ENCODE measurements at regions not wholly inside any gene's neighbourhood (a gene's known extent, or its start where the extent isn't known, plus 50 kb on each side); places are given as distances from the start of the nearest gene placed in this dataset.
"Not testable (repeated sequence)": the region's sequence is repeated elsewhere in the genome, so short reads cannot be mapped to it uniquely, and the experiment has no call there.

DNA sequence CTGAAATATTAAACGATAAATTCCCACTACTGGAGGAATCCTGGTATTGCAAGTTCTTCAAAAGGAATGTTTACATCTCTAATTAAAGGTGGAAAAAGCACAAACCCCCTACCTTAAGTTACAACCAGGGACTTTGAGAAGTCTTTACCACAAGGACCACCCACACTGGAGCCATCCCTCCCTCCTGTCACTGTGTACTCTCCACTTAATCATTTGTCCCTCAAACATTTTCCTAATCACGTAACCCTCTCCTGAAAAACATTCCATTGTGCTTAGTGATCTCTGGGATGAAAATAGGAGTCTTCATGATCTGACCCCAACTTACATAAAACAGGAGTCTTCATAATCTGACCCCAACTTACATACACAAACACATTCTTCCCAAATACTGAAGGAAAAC lies 85.7 kb downstream of the SUCLG1 start:
- DNase-seq, result no peak

DNA sequence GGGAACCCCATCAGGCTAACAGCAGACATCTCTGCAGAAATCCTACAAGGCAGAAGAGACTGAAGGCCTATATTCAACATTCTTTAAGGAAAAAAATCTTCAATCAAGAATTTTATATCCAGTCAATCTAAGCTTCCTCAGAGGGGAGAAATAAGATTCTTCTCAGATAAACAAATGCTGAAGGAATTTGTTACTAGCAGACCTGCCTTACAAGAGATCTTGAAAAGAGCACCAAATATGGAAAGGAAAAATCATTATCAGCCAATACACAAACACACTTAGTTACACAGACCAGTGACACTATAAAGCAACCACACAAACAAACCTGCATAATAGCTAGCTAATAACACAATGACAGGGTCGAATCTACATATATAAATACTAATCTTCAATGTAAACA lies 96.5 kb downstream of the SUCLG1 start:
- no peak for DNase-seq

DNA sequence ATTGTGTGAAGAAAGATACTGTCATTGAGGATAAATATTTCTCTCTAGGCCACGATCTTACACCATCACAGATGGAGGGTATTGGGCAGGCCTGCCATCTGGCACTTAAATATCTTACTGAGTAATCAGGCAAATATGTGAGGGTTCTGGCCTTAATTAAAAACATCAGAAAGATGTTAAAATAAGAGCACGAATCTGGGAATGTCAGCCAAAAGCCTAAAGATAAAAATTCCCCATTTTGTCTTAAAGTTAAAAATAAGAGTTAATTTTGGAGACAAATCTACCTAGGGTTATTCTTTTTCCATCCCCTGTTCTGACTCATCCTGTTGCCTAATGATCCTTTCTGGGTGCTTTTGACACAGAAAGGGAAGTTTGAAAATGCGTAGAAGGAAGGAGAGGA lies 121.0 kb downstream of the SUCLG1 start:
- no peak for DNase-seq

DNA sequence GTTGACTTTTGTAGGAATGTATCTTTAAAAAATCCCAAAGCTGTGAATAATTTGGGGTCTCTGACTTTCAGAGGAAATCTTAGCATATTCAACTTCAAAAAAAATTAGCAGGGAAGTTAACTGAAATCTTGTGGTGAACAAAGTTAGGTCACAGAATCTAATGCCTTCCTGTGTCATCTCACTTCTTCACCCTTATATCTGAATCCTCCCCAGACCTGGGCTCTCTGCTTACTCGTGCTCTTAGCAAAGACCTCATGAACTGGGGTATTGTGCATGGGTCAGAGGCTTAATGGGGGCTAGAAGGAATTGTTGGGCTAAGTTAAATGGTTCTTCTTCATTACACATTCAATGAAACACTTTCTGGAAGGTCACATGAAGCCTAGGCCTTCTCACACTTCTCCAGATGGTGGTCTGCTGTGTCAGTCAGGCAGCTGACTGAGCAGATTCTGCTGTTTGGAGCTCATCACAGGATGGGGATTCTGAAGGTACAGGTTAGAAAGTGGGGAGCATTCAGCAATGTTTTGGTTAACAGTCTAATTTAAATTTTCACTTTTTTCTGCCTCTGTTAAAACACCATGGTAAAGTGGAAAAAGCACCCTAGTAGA lies 131.3 kb downstream of the SUCLG1 start:
- DNase-seq, result no peak

DNA sequence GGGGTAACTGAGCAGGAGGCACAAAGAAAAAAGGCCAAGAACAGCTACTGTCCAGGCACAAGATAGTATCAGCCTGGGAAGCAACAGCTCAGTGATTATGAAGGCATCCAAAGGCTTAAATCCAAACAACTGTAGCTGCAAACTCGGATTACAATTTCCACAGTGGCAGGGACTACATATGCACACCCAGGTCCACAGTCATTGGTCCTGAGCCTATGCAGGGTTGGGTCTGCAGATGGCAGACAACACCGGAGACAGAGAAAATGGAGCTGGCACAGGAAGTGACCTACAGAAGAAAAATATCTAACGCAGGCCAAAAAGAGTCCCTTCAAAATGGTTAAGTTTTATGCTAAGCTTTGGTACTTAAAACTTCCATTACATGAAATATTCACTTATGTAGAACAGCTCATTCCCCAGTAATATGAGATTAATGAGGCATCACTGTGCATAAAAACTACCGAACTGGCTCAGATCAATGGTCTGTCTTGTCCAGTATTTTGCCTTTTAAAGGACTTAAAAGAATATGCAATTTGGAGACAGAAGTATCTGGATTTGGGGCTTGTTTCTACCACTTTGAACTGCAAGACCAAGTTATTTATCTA lies 132.1 kb downstream of the SUCLG1 start:
- DNase-seq, result no peak

DNA sequence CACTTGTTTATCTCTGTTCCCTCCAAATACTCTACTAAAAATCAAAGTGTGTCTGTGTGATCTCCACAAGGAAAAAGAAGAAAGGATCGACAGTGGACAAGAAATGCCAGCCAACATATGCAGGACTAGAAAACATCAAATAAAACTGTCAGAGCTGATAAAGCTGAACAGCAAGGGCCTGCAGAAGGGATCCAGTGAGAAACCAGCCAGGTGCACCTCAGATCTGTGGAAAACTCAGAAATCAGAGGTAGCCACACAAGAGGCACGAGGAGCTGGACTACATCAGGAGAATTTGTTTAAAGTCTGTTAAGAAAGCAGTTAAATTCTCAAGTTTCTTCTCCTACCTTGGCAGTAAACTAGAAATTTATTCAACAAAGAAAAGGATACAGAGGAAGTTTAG lies 135.2 kb downstream of the SUCLG1 start:
- DNase-seq, result no peak

DNA sequence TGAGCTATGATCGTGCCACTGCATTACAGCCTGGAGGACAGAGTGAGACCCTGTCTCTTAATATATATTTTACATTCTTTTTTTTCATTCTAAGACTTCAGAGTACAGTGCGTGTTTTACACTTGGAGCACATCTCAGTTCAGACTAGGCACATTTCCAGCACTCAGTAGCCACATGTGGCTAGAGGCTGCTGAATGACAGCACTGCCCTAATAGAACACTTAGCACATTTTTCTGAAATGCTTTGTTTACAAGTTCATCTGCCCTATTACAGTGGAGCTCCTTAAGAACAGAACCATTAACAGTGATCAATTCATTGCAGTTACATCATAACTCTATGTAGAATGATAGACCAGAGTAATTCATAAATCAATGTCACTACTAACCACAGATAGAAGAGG lies 138.1 kb downstream of the SUCLG1 start:
- no peak for DNase-seq

DNA sequence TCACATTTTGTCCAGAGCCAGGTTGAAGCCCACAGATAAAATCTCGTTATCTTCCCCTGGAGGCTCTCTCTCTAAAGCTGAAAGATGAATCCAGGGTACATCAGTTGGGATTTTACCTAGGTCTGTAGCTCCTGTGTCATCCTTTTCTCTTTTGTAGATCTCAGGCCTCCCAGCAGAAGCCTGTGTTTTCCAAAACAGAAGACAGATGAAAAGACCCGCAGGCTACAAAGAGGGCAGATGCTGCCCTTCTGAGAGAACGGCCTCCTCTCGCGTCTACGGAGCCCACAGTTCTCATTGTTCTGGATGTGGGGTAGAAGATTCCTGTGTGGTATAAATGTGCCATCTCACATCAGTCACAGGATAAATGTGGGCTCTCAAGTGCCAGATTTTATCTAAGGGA lies 139.5 kb downstream of the SUCLG1 start:
- no peak for DNase-seq

DNA sequence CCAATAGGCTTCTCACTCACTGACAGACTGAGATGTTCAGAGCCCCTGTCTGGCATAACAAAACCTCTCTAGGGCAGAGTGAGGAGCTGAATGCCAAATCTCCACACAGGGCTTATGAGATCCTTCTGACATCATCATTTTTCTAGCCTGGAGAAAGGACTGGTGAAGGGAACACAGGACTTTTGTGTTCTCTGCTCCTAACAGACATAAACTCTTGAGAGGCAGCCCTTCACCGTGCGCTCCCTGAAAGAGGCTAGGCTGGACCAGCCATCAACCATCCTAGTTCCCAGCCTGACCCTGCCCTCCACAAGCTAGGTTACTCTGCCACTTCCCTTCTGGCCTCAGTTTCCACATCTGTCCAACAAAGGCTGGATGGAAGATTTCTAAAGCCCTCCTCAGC lies 141.9 kb downstream of the SUCLG1 start:
- DNase-seq, result no peak

DNA sequence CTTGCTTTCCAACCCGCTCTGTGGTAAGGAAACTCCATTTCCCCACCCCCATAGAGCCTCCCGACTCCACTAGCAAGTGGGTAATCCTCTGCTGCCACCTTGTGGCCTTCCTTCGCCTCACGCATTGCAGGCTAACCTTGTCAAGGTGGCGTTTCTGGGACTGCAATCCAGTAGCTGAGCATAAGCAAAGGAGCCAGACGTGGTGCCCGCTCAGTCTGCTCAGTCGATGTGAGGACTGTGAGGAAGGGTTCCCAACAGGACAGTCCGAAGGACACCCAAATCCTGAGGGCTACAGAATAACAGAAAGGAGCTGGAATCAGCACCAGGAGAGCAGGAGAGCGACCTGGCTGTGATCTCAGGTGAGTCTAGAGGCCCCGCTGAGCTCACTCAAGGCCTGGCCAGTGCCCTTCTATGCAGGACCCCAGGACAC lies 144.2 kb downstream of the SUCLG1 start:
- peak; percentile 66 for DNase-seq

DNA sequence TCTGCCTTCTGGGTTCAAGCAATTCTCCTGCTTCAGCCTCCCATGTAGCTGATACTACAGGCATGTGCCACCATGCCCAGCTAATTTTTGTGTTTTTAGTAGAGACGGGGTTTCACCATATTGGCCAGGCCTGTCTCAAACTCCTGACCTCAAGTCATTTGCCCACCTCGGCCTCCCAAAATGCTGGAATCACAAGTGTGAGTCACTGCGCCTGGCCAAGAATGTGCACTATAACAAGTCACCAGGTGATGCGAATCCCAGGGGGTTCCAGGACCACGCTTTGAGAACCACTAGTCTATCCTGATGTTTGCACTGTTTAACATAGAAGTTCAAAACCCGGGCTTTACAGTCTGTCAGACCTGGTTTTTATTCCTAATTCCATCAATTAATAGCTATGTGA lies 144.8 kb downstream of the SUCLG1 start:
- no peak for DNase-seq

DNA sequence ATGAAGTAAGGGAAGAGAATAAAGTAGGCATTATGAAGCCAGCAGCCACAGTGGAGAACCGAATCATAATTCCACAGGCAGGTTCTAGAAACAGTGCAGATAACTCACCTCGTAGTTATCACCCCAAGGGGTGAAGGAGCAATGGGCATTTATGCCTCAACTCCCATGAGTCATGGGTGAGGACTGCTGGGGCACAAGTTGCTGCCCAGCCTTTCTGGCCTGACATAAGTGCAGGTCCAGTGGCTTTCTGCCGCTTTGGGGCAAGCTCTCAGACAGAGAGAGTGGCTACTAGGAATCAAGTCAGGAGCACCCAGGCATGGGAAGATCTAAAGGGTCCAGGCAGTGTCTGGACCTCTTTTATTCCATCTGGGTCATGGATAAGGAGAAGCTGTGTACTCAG lies 149.8 kb downstream of the SUCLG1 start:
- no peak for DNase-seq

DNA sequence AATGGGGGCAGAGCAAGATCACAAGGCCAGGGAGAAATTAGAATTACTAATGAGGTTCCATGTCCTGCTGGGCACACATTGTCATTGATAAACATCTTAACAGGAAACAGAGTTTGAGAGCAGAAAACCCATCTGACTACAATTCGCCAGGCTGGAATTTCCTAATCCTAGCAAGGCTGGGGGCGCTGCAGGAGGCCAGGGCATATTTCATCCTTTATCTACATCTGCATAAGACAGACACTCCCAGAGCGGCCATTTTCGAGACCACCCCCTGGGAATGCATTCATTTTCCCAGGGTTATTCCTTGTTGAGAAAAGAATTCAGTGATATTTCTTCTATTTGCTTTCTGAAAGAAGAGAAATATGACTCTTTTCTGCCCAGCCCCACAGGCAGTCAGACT lies 152.7 kb downstream of the SUCLG1 start:
- DNase-seq, result no peak

DNA sequence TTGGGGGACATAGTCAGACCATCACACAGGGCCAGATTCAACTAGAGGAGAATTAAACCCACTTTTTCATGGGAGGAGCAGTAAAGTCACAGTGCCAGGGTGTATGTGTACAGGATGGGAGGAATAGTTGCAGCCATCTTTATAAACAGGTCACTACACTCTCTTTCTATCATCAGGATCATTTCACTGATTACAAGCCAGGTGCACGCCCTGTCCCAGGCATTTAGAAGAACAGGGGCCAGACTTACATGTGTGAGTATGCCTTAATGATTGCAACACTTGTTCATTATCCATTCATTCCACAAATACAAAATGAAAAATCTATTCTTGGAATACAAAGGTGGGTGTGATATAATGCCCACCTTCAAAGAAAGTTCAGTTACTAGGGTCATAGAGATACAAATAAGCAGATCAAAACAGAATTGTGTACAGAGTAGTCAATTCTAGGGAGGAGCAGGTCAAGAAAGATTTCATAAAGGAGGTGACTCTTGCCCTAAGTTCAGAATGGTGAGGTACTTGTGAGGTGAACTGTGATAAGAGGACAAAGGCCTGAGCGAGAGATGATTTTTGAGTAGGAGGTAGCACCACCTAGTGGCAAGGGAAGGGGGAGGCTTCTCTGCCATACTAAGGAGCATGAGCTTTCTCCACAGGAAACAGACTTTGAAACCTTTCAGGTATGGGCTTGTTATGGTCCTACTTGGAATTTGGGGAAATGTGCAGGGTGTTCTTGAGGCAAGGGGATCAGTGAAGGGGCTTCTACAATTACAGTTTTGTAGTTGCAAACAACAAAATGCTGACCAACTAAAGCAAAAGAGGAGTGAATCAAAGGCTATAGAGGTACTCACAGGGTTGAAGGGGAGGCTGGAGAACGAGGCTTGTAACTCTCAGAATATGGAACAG lies 156.3 kb downstream of the SUCLG1 start:
- DNase-seq, result peak; percentile 6

DNA sequence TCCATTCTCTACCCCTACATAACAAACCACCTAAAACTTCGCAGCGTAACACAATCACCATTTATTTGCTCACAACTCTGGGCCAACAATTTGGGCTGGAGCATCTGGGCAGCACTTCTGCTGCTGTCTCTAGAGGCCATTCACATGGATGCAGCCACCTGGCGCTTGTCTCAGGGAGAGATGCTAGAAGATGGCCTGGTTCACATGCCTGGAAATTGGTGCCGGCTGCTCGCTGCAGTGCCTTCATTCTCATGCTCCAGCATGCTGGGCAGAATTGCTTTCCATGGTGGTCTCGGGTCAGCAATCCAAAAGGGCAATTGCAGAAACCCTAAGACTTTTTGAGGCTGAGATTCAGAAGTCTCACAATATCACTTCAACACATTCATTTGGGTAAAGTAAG lies 157.4 kb downstream of the SUCLG1 start:
- no peak for DNase-seq

DNA sequence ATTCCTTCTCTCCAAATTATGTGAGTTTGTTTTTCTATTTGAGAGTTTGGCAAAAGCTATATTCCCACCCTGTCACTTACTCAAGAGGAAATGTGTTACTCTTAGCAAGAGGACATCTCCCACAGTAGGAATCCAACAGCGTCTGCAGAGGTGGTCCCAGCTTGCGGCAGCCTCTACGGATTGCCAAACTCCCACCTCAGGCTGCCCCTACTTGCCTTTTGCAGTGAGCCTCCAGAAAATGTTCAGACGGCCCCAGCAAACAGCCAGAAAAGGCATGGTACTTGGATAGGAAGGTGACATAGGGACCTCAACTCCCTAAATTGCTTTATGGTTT lies 158.4 kb downstream of the SUCLG1 start:
- no peak for DNase-seq

DNA sequence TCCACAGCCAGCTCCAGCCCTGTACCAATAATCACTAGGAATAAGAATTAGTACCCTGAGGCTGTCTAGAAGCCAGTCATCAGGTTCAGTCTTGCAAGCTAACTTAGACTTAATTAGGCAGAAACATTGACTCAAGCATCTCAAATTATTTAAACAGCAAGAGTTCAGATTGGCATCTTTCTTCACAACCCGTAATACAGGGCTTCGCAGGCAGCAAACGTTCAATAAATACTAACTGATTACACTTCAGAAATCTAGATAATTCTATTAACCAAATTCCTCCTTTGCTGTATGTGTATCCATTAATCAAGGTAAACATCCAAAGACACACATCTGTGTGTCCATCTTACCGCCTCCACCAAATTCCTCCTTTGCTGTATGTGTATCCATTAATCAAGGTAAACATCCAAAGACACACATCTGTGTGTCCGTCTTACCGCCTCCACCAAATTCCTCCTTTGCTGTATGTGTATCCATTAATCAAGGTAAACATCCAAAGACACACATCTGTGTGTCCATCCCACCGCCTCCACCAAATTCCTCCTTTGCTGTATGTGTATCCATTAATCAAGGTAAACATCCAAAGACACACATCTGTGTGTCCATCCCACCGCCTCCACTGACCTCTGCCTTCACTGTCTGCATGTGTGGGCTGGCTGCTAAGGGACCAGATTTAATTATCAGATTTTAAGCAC lies 158.9 kb downstream of the SUCLG1 start:
- DNase-seq, result not testable (repeated sequence)

DNA sequence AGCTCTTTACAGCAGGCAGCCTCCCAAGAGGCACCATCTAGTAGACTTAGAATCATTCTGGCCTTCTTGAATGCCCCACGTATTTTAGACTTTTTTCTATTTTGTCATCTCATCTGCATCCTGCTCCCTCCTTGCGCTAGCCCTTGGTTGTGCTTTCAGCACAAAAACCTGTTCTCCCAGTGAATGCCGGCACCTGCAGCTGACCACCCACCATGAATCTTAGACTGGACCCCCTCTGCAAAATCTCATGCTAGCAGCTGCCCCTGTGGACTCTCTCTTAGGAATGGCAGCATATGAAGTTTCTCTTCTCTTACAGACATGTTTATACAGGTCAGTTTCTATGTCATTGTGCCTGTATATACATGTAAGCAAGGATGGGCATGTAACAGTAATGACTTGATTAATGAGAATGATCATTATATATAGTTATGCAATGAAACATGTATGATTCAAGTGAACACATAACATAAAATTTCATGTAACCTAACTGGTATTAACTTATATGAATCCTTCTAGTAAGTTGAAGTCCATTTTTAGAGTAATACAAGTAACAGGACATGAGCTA lies 159.8 kb downstream of the SUCLG1 start:
- DNase-seq, result no peak

DNA sequence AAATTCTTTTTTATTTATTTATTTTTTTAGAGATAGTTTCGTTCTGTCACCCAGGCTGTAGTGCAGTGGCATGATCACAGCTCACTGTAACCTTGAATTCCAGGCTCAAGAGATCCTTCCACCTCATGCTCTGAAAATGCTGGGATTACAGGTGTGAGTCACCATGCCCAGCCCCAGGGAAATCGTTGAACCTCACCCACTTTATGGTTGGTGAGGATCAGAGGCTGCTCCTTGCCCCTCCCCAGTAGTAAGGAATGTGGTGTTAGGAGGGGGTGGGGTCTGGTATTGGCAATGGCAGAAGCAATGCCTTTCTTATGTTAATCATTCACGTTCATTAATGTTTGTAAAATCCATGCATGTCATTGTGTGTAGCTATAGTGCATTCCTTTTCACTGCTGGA lies 161.9 kb downstream of the SUCLG1 start:
- no peak for DNase-seq

DNA sequence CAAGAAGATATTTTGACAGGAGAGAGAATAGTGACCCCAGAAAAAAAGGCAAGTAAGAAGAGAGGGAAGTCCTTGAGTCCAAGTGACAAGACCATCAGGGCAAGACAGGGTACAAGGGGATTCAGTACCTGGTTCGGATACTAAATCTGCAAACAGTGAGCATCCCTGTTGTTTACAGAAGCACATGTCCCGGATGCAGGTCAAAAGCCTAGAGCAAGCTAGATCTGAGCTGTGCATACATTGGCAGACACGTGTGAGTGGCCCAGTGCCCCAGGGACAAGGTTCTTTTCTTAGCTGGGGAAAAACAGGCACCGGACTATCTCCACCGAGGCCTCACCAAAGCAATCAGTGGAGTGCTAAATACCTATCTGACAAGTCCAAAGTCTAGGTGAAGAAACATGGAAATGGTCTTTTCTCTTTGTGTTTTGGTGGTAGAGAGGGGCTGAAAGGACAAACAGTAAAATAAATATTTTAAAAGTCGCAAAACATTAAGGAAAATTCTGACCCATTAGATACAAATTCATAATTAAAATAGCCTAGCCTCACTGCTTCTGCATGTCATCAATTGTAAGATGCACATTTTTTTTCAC lies 165.2 kb downstream of the SUCLG1 start:
- no peak for DNase-seq

DNA sequence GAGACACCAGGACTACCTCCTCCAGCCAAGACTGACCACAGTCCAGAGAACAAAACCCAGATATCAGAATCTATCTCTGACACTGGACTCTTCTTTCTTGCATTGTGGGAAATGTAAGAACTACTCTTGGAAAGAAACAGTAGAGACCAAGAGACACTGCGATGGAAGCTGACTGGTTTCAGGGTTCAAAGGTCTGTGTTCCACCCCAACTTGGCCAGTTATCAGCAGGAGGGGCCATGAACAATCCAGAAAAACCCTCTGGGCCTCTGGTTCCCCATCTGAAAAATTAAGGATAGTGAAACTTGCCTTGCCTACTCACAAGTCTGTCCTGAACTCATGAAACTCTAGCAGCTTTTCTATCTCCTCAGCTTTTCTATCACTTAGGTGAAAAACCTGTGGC lies 166.5 kb downstream of the SUCLG1 start:
- no peak for DNase-seq

DNA sequence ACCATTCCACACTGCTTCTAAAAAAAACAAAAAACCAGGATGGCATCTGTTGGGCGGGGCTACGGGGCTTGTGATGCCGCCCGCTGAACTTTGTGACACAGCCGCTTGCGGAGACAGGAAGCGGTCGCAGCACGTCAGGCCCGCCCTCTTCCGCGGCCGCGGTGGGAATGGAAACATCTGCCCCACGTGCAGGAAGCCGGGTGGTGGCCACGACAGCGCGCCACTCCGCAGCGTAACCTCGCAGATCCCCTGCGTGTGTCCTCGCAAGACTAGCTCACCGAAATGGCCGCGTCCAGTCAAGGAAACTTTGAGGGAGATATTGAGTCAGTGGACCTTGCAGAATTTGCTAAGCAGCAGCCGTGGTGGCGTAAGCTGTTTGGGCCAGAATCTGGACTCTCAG lies 168.5 kb downstream of the SUCLG1 start:
- no peak for DNase-seq

DNA sequence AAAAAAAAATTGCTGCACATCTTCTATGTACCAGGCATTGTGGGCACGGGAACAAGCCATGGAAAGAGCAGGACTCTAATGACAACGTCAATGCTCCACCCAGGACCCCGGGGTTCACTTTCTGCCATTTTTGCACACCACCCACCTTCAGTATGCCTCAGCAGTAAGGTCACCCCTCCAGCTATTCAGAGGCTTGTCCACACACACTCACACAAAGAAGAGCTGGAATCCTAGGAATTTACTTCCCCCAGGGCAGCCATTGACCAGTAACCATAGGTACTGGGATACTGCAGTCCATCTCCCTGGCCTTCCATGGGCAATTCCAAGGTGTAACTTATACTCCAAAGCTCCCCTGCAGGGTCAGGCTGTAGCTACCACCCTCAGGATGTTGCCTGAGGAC lies 170.8 kb downstream of the SUCLG1 start:
- no peak for DNase-seq
